Liver (tissue), 8 donors: ENCODE measurements at regions not wholly inside any gene's neighbourhood (a gene's known extent, or its start where the extent isn't known, plus 50 kb on each side); places are given as distances from the start of the nearest gene placed in this dataset.

Experiments
- DNase-seq: peaks from one replicate; pipeline ENCODE4 v3.0.0-alpha.2; 2017; ENCODE audit warnings: low spot score
- H3K27ac ChIP-seq, 2 donors: one replicate each; pipeline ENCODE4 v1.7.0; 2013; ENCODE audit warnings: inconsistent platforms in 2 of 2, low read length in 2 of 2, control low read depth in 1 of 2, low read depth in 1 of 2, mild to moderate bottlenecking in 1 of 2
- H3K27me3 ChIP-seq, 4 donors: one replicate each; pipeline versions ENCODE4 v1.6.1 to v1.7.0; 2013; ENCODE audit warnings: low read length in 3 of 4, inconsistent platforms in 1 of 4, mild to moderate bottlenecking in 1 of 4, moderate library complexity in 1 of 4; ENCODE audit not compliant: control insufficient read depth in 4 of 4, insufficient read depth in 4 of 4
- H3K36me3 ChIP-seq, 4 donors: one replicate each; pipeline versions ENCODE4 v1.6.1 to v1.7.0; 2013; ENCODE audit warnings: low read length in 3 of 4, mild to moderate bottlenecking in 3 of 4, low read depth in 1 of 4, moderate library complexity in 1 of 4; ENCODE audit not compliant: control insufficient read depth in 4 of 4, insufficient read depth in 3 of 4
- H3K4me1 ChIP-seq, 4 donors: one replicate each; pipeline versions ENCODE4 v1.6.1 to v1.7.0; 2013; ENCODE audit warnings: low read length in 3 of 4, mild to moderate bottlenecking in 3 of 4, moderate library complexity in 1 of 4; ENCODE audit not compliant: control insufficient read depth in 4 of 4, insufficient read depth in 4 of 4
- H3K4me3 ChIP-seq, 3 donors: one replicate each; pipeline versions ENCODE4 v1.6.1 to v1.7.0; 2013; ENCODE audit warnings: low read length in 3 of 3, control low read depth in 1 of 3, low read depth in 1 of 3, mild to moderate bottlenecking in 1 of 3
- H3K9ac ChIP-seq, 2 donors: one replicate each; pipeline ENCODE4 v1.7.0; 2013; ENCODE audit warnings: low read length in 2 of 2, mild to moderate bottlenecking in 2 of 2, moderate library complexity in 2 of 2, control low read depth in 1 of 2, low read depth in 1 of 2
- H3K9me3 ChIP-seq, 4 donors: one replicate each; pipeline versions ENCODE4 v1.6.1 to v1.7.0; 2013; ENCODE audit warnings: low read length in 3 of 4; ENCODE audit not compliant: control insufficient read depth in 4 of 4
- EGR1 ChIP-seq, 2 donors: IDR thresholded peaks; 2 replicates each; pipeline ENCODE4 v1.6.1; 2016 to 2018; ENCODE audit warnings: antibody characterized with exemption in 2 of 2, low read depth in 2 of 2
- FOXA1 ChIP-seq: IDR thresholded peaks from 2 replicates; pipeline ENCODE4 v1.6.1; 2016; ENCODE audit warnings: antibody characterized with exemption
- FOXA2 ChIP-seq: IDR thresholded peaks from 2 replicates; pipeline ENCODE4 v1.6.1; 2016; ENCODE audit warnings: antibody characterized with exemption
- GABPA ChIP-seq, 2 donors: IDR thresholded peaks in 1 of 2; conservative IDR thresholded peaks in 1 of 2; 2 replicates each; pipeline ENCODE4 v1.6.1; 2016; ENCODE audit warnings: antibody characterized with exemption in 2 of 2, mild to moderate bottlenecking in 1 of 2, moderate library complexity in 1 of 2
- HNF4A ChIP-seq, 2 donors: conservative IDR thresholded peaks; 2 replicates each; pipeline ENCODE4 v1.6.1; 2016; ENCODE audit warnings: antibody characterized with exemption in 2 of 2, mild to moderate bottlenecking in 2 of 2
- HNF4G ChIP-seq: IDR thresholded peaks from 2 replicates; pipeline ENCODE4 v1.6.1; 2016; ENCODE audit warnings: antibody characterized with exemption
- JUND ChIP-seq, 2 donors: IDR thresholded peaks; 2 replicates each; pipeline ENCODE4 v1.6.1; 2016; ENCODE audit warnings: antibody characterized with exemption in 2 of 2
- NR2F2 ChIP-seq: IDR thresholded peaks from 2 replicates; pipeline ENCODE4 v1.6.1; 2016; ENCODE audit warnings: antibody characterized with exemption
- RAD21 ChIP-seq, 2 donors: IDR thresholded peaks; 2 replicates each; pipeline ENCODE4 v1.6.1; 2016; ENCODE audit warnings: antibody characterized with exemption in 2 of 2, mild to moderate bottlenecking in 2 of 2
- RXRA ChIP-seq, 2 donors: IDR thresholded peaks; 2 replicates each; pipeline ENCODE4 v1.6.1; 2017 to 2018; ENCODE audit warnings: antibody characterized with exemption in 2 of 2, mild to moderate bottlenecking in 1 of 2
- SP1 ChIP-seq: IDR thresholded peaks from 2 replicates; pipeline ENCODE4 v1.6.1; 2018; ENCODE audit warnings: antibody characterized with exemption, mild to moderate bottlenecking
- TAF1 ChIP-seq: conservative IDR thresholded peaks from 2 replicates; pipeline ENCODE4 v1.6.1; 2016; ENCODE audit warnings: antibody characterized with exemption, mild to moderate bottlenecking
- YY1 ChIP-seq: IDR thresholded peaks from 2 replicates; pipeline ENCODE4 v1.6.1; 2016; ENCODE audit warnings: antibody characterized with exemption, mild to moderate bottlenecking
- WGBS: extraction: QIAGEN DNeasy Blood & Tissue Kit; methylation state at CpG from one replicate; pipeline ENCODE4 v1.1.7; 2013; 5-methylcytosine and 5-hydroxymethylcytosine counted together
- TF ChIP-seq, protein P1 (sequence below): IDR thresholded peaks from 2 replicates; pipeline ENCODE4 v1.6.1; 2016; ENCODE audit warnings: antibody characterized with exemption
- TF ChIP-seq, protein P2 (sequence below): fragments of 150-350 bp; IDR thresholded peaks from 2 replicates; pipeline ENCODE4 v1.5.1; 2017; ENCODE audit warnings: improper control_type of control experiment, low read depth, low read length; ENCODE audit not compliant: missing input control
- TF ChIP-seq, protein P3 (sequence below): IDR thresholded peaks from 2 replicates; pipeline ENCODE4 v1.6.1; 2016; ENCODE audit warnings: antibody characterized with exemption, mild to moderate bottlenecking
- TF ChIP-seq, protein P4 (sequence below): IDR thresholded peaks from 2 replicates; pipeline ENCODE4 v1.6.1; 2016; ENCODE audit warnings: antibody characterized with exemption
- TF ChIP-seq, protein P5 (sequence below): IDR thresholded peaks from 2 replicates; pipeline ENCODE4 v1.6.1; 2016; ENCODE audit warnings: antibody characterized with exemption
- donor health status: healthy.
- donor health status: healthy.
- donor health status: healthy.
- donor health status: healthy.
- donor health status: healthy.

DNA sequence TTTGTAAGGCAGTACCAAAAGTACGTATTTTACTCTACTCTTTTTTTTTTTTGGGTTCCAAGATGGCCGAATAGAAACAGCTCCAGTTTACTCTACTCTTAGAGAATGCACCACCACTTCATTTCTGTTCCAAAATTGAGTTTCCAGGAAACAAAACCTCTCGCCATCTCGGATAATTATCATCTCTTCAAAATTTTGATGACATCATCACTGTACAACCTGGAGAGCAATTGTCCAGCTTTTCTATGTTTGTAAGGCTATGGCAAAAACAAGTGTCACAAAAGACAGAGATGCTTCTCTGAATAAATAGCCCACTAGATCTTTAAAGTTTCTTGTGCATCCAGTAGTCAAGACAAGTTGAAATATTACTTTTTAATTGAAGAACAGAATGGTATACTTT lies 1631.9 kb upstream of the CDH6 start:
- H3K9me3 ChIP-seq: peaks cover 0 to under 1% (median 0%) of the 10 kb centered on the region in 4 donors
- H3K9ac ChIP-seq: no peak overlapping the region

DNA sequence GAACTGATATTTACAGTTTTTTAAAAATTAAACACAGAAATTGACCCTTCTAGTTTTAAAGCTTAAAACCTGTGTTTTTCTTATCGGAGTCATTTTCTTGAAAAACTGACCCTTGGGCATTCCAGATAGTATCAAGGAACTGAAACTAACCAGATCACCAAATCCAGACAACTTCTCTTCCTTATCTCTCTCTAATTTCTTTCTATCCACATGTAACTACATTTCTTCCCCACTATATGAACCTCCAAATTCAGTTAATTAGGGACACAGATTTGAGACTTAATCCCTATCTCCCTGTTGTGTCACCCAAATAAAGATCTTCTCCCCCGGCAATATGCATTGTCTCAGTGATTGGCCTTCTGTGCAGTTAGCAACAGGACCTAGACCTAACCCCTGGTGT lies 1643.0 kb upstream of the CDH6 start:
- Histone ChIP-seq H3K4me3 (no peak overlapping the region), H3K9ac (no peak overlapping the region), H3K36me3 (no peaks in the 10 kb centered on the region), H3K27me3 (no peaks in the 10 kb centered on the region), H3K4me1 (no peaks in the 10 kb centered on the region), H3K9me3 (no peaks in the 10 kb centered on the region), H3K27ac (no peak overlapping the region)
- DNase-seq: no peak
- WGBS: 44% methylated on average over 2 of the region's 2 CpGs
- TF ChIP-seq, protein P1, sequence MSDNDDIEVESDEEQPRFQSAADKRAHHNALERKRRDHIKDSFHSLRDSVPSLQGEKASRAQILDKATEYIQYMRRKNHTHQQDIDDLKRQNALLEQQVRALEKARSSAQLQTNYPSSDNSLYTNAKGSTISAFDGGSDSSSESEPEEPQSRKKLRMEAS: no peak
- TF ChIP-seq GABPA (IDR thresholded peaks at IDR 0.05 in 1 of 2, conservative IDR thresholded peaks at IDR 0.05 in 1 of 2) (no peak), EGR1 (IDR thresholded peaks at IDR 0.05; ENCODE audit: low read depth in 2 of 2) (no peak), FOXA2 (no peak), HNF4A (conservative IDR thresholded peaks at IDR 0.05) (no peak), RXRA (IDR thresholded peaks at IDR 0.05) (no peak), YY1 (no peak)
- TF ChIP-seq, protein P2, sequence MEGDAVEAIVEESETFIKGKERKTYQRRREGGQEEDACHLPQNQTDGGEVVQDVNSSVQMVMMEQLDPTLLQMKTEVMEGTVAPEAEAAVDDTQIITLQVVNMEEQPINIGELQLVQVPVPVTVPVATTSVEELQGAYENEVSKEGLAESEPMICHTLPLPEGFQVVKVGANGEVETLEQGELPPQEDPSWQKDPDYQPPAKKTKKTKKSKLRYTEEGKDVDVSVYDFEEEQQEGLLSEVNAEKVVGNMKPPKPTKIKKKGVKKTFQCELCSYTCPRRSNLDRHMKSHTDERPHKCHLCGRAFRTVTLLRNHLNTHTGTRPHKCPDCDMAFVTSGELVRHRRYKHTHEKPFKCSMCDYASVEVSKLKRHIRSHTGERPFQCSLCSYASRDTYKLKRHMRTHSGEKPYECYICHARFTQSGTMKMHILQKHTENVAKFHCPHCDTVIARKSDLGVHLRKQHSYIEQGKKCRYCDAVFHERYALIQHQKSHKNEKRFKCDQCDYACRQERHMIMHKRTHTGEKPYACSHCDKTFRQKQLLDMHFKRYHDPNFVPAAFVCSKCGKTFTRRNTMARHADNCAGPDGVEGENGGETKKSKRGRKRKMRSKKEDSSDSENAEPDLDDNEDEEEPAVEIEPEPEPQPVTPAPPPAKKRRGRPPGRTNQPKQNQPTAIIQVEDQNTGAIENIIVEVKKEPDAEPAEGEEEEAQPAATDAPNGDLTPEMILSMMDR: no peak

More for the DNA sequence above, 1631.9 kb upstream of the CDH6 start:
- TF ChIP-seq, protein P2: no peak
- TF ChIP-seq JUND (IDR thresholded peaks at IDR 0.05): no peak
- TF ChIP-seq RXRA (IDR thresholded peaks at IDR 0.05): no peak
- no peak for TF ChIP-seq EGR1 (IDR thresholded peaks at IDR 0.05; ENCODE audit: low read depth in 2 of 2)
- TF ChIP-seq, protein P3, sequence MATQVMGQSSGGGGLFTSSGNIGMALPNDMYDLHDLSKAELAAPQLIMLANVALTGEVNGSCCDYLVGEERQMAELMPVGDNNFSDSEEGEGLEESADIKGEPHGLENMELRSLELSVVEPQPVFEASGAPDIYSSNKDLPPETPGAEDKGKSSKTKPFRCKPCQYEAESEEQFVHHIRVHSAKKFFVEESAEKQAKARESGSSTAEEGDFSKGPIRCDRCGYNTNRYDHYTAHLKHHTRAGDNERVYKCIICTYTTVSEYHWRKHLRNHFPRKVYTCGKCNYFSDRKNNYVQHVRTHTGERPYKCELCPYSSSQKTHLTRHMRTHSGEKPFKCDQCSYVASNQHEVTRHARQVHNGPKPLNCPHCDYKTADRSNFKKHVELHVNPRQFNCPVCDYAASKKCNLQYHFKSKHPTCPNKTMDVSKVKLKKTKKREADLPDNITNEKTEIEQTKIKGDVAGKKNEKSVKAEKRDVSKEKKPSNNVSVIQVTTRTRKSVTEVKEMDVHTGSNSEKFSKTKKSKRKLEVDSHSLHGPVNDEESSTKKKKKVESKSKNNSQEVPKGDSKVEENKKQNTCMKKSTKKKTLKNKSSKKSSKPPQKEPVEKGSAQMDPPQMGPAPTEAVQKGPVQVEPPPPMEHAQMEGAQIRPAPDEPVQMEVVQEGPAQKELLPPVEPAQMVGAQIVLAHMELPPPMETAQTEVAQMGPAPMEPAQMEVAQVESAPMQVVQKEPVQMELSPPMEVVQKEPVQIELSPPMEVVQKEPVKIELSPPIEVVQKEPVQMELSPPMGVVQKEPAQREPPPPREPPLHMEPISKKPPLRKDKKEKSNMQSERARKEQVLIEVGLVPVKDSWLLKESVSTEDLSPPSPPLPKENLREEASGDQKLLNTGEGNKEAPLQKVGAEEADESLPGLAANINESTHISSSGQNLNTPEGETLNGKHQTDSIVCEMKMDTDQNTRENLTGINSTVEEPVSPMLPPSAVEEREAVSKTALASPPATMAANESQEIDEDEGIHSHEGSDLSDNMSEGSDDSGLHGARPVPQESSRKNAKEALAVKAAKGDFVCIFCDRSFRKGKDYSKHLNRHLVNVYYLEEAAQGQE: no peak
- TF ChIP-seq, protein P4, sequence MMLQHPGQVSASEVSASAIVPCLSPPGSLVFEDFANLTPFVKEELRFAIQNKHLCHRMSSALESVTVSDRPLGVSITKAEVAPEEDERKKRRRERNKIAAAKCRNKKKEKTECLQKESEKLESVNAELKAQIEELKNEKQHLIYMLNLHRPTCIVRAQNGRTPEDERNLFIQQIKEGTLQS: no peak
- no peak for TF ChIP-seq TAF1
- no peak for TF ChIP-seq SP1
- no peak for TF ChIP-seq RAD21 (IDR thresholded peaks at IDR 0.05)
- TF ChIP-seq HNF4A (conservative IDR thresholded peaks at IDR 0.05): no peak
- no peak for TF ChIP-seq HNF4G
- no peak for TF ChIP-seq FOXA1
- TF ChIP-seq FOXA2: no peak
- no peak for TF ChIP-seq YY1
- no peak for TF ChIP-seq NR2F2
- TF ChIP-seq, protein P1: no peak
- TF ChIP-seq GABPA (IDR thresholded peaks at IDR 0.05 in 1 of 2, conservative IDR thresholded peaks at IDR 0.05 in 1 of 2): no peak
- TF ChIP-seq, protein P5, sequence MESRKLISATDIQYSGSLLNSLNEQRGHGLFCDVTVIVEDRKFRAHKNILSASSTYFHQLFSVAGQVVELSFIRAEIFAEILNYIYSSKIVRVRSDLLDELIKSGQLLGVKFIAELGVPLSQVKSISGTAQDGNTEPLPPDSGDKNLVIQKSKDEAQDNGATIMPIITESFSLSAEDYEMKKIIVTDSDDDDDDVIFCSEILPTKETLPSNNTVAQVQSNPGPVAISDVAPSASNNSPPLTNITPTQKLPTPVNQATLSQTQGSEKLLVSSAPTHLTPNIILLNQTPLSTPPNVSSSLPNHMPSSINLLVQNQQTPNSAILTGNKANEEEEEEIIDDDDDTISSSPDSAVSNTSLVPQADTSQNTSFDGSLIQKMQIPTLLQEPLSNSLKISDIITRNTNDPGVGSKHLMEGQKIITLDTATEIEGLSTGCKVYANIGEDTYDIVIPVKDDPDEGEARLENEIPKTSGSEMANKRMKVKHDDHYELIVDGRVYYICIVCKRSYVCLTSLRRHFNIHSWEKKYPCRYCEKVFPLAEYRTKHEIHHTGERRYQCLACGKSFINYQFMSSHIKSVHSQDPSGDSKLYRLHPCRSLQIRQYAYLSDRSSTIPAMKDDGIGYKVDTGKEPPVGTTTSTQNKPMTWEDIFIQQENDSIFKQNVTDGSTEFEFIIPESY: no peak
- 76% methylated on average over 4 of the region's 4 CpGs for WGBS
- no peaks in the 10 kb centered on the region for H3K4me1 ChIP-seq
- no peak overlapping the region for H3K4me3 ChIP-seq
- no peaks in the 10 kb centered on the region for H3K36me3 ChIP-seq
- H3K27me3 ChIP-seq: peaks cover 0 to 3% (median 0%) of the 10 kb centered on the region in 4 donors
- no peak overlapping the region for H3K27ac ChIP-seq
- DNase-seq: no peak
